ENCODE measurements at regions not wholly inside any gene's neighbourhood (a gene's known extent, or its start where the extent isn't known, plus 50 kb on each side); places are given as distances from the start of the nearest gene placed in this dataset.

GRCh38 chr1:226798427-226799411 lies 59.6 kb upstream of the ITPKB start:
- no peak for TF ChIP-seq CTCF (IDR thresholded peaks at IDR 0.05; ENCODE audit: insufficient read depth, low read length, poor library complexity, severe bottlenecking)
- Histone ChIP-seq H3K27me3 (ENCODE audit: control insufficient read depth, insufficient read depth, low read length) (no peaks in the 10 kb centered on the region), H3K4me3 (ENCODE audit: low read depth, low read length) (no peak overlapping the region), H3K36me3 (ENCODE audit: control insufficient read depth, insufficient read depth, low read length) (no peaks in the 10 kb centered on the region)
- no peak for DNase-seq (ENCODE audit: low read depth)

- DNase-seq (ENCODE audit: low read depth), result no peak
- no peak for TF ChIP-seq CTCF (IDR thresholded peaks at IDR 0.05; ENCODE audit: insufficient read depth, low read length, poor library complexity, severe bottlenecking)
- no peaks in the 10 kb centered on the region for H3K27me3 ChIP-seq (ENCODE audit: control insufficient read depth, insufficient read depth, low read length)
- no peaks in the 10 kb centered on the region for H3K36me3 ChIP-seq (ENCODE audit: control insufficient read depth, insufficient read depth, low read length)
- no peak overlapping the region for H3K4me3 ChIP-seq (ENCODE audit: low read depth, low read length)
These were observed 58.1 kb upstream of the ITPKB start for GRCh38 chr1:226797151-226797550.

- DNase-seq (ENCODE audit: low read depth), result no peak
These were observed 54.7 kb upstream of the ITPKB start for GRCh38 chr1:226793620-226794276.

GRCh38 chr1:226792368-226792767 lies 53.3 kb upstream of the ITPKB start:
- Histone ChIP-seq H3K4me3 (ENCODE audit: low read depth, low read length) (no peak overlapping the region), H3K36me3 (ENCODE audit: control insufficient read depth, insufficient read depth, low read length) (no peaks in the 10 kb centered on the region), H3K27me3 (ENCODE audit: control insufficient read depth, insufficient read depth, low read length) (no peaks in the 10 kb centered on the region)
- TF ChIP-seq CTCF (IDR thresholded peaks at IDR 0.05; ENCODE audit: insufficient read depth, low read length, poor library complexity, severe bottlenecking), result no peak
- DNase-seq (ENCODE audit: low read depth), result no peak

More at GRCh38 chr1:226793620-226794276, 54.7 kb upstream of the ITPKB start:
- Histone ChIP-seq H3K36me3 (ENCODE audit: control insufficient read depth, insufficient read depth, low read length) (no peaks in the 10 kb centered on the region), H3K27me3 (ENCODE audit: control insufficient read depth, insufficient read depth, low read length) (no peaks in the 10 kb centered on the region), H3K4me3 (ENCODE audit: low read depth, low read length) (no peak overlapping the region)
- TF ChIP-seq CTCF (IDR thresholded peaks at IDR 0.05; ENCODE audit: insufficient read depth, low read length, poor library complexity, severe bottlenecking), result no peak

DNA sequence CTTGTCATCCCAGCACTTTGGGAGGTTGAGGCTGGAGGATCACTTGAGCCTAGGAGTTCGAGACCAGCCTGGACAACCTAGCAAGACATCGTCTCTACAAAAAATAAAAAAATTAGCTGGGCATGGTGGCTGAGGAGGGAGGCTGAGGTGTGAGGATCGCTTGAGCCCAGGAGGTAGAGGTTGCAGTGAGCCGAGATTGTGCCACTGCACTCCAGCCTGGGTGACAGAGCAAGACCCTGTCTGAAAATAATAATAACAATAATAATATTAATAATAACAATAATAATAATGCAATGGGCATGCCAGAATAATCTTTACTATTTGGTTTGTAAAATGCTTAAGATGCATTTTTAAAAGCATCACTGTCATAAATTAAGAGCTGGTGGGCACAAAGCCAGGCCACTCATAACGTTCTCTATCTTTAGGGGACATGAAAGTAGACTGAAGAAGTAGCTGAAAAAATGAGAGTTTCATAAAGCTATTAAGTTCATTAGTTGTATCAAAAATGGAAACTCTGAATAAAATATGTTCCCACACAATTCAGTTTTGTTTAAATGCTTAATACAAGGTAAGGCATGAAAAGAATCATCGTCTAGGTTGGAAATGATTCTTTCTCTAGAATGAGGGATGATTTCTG lies 51.6 kb upstream of the ITPKB start:
- DNase-seq (ENCODE audit: low read depth), result no peak
- H3K27me3 ChIP-seq (ENCODE audit: control insufficient read depth, insufficient read depth, low read length), result no peaks in the 10 kb centered on the region
- no peak for TF ChIP-seq CTCF (IDR thresholded peaks at IDR 0.05; ENCODE audit: insufficient read depth, low read length, poor library complexity, severe bottlenecking)

More for the DNA sequence above, 51.6 kb upstream of the ITPKB start:
- no peak overlapping the region for H3K4me3 ChIP-seq (ENCODE audit: low read depth, low read length)
- no peaks in the 10 kb centered on the region for H3K36me3 ChIP-seq (ENCODE audit: control insufficient read depth, insufficient read depth, low read length)
